Endothelial cell of umbilical vein (primary cell): ENCODE measurements at regions not wholly inside any gene's neighbourhood (a gene's known extent, or its start where the extent isn't known, plus 50 kb on each side); places are given as distances from the start of the nearest gene placed in this dataset.

Experiments used
- BruUV-seq: library from RNA; stranded (reverse); fragments of 400-500 nt; replicated peaks from 2 replicates; lab custom pipeline; 2021; lab: Mats Ljungman, UMichigan
- CTCF ChIA-PET: fragments of 300-600, 350-600 bp; sonication (Branson Sonifier 250); formaldehyde crosslinking; loops from one replicate; lab custom pipeline; 2021; ENCODE audit warnings: antibody characterized with exemption, inconsistent platforms; lab: Charles Lee
- POLR2A ChIA-PET: fragments of 300-600, 350-600 bp; sonication (Branson Sonifier 250); formaldehyde crosslinking; loops from one replicate; lab custom pipeline; 2021; ENCODE audit warnings: antibody characterized with exemption, inconsistent platforms; lab: Charles Lee
- DNase-seq: peaks from one replicate; pipeline ENCODE4 v3.0.0-alpha.2; 2011; ENCODE audit warnings: low read depth, low spot score
- FAIRE-seq: peaks from 2 replicates; lab custom pipeline; 2011; peaks lifted over from hg19 to GRCh38; lab: Jason Lieb, UNC
- H2AFZ ChIP-seq: 2 replicates; pipeline ENCODE4 v1.6.0; 2012; ENCODE audit warnings: low read depth, low read length, control low read depth, inconsistent platforms
- H3K27ac ChIP-seq: 2 replicates; pipeline ENCODE4 v1.5.1; 2011; ENCODE audit warnings: low read depth, mild to moderate bottlenecking, control low read depth, low read length, moderate library complexity; ENCODE audit not compliant: insufficient read depth
- H3K27me3 ChIP-seq, 2 experiments: 2 replicates each; pipeline versions ENCODE4 v1.6.0 to v1.6.1; 2011; ENCODE audit warnings: low read length in 2 of 2, mixed read lengths in 1 of 2; ENCODE audit not compliant: control insufficient read depth in 2 of 2, insufficient read depth in 2 of 2
- H3K36me3 ChIP-seq, 2 experiments: 2 replicates in 1 of 2; 3 replicates in 1 of 2; pipeline ENCODE4 v1.5.1; 2011; ENCODE audit warnings: low read length in 2 of 2, mild to moderate bottlenecking in 1 of 2, moderate library complexity in 1 of 2; ENCODE audit not compliant: control insufficient read depth in 2 of 2, insufficient read depth in 2 of 2; ENCODE audit errors: extremely low read depth in 1 of 2
- H3K4me1 ChIP-seq: 3 replicates; pipeline ENCODE4 v1.5.1; 2011; ENCODE audit warnings: mild to moderate bottlenecking, low read length; ENCODE audit not compliant: control insufficient read depth, insufficient read depth; ENCODE audit errors: extremely low read depth
- H3K4me2 ChIP-seq: 2 replicates; pipeline ENCODE4 v1.6.1; 2011; ENCODE audit warnings: low read length, control low read depth, mixed read lengths; ENCODE audit not compliant: insufficient read depth
- H3K4me3 ChIP-seq, 3 experiments: fragments of 200-600 bp in 1 of 3; sonication (generic), shearing (Covaris generic) in 1 of 3; replicated peaks in 1 of 3; 2 replicates each; pipeline ENCODE4 v1.5.1; 2011 to 2016; ENCODE audit warnings: control low read depth in 3 of 3, low read length in 3 of 3, mild to moderate bottlenecking in 2 of 3, inconsistent platforms in 1 of 3, low read depth in 1 of 3, moderate library complexity in 1 of 3; ENCODE audit not compliant: insufficient read depth in 1 of 3
- H3K79me2 ChIP-seq: 2 replicates; pipeline ENCODE4 v1.6.0; 2012; ENCODE audit warnings: low read length, inconsistent platforms; ENCODE audit not compliant: control insufficient read depth, insufficient read depth
- H3K9ac ChIP-seq: replicated peaks from 2 replicates; pipeline ENCODE3; 2011; ENCODE audit warnings: low read length, control low read depth; ENCODE audit not compliant: insufficient read depth; ENCODE audit errors: extremely low read depth
- H3K9me1 ChIP-seq: replicated peaks from 3 replicates; pipeline ENCODE4 v1.6.0; 2011; ENCODE audit warnings: mild to moderate bottlenecking, low read length; ENCODE audit not compliant: control insufficient read depth, insufficient read depth; ENCODE audit errors: extremely low read depth
- H3K9me3 ChIP-seq: replicated peaks from 2 replicates; pipeline ENCODE4 v1.5.1; 2012; ENCODE audit warnings: low read length, inconsistent platforms; ENCODE audit not compliant: control insufficient read depth, insufficient read depth
- H4K20me1 ChIP-seq: replicated peaks from 2 replicates; pipeline ENCODE3; 2011; ENCODE audit warnings: mild to moderate bottlenecking, low read length; ENCODE audit not compliant: control insufficient read depth, insufficient read depth; ENCODE audit errors: extremely low read depth
- CTCF ChIP-seq, 2 donors: IDR thresholded peaks; 1 replicate in 1 of 2; 2 replicates in 1 of 2; pipeline ENCODE4 v1.5.1; 2011; ENCODE audit warnings: low read length in 2 of 2, mild to moderate bottlenecking in 2 of 2, moderate library complexity in 2 of 2, control low read depth in 1 of 2, inconsistent platforms in 1 of 2, low read depth in 1 of 2; ENCODE audit not compliant: insufficient read depth in 1 of 2; ENCODE audit errors: extremely low read depth in 1 of 2
- EZH2 ChIP-seq: IDR thresholded peaks from 2 replicates; pipeline ENCODE4 v1.6.1; 2012; ENCODE audit warnings: borderline replicate concordance, low read depth, mild to moderate bottlenecking, moderate library complexity, low read length, inconsistent platforms; ENCODE audit not compliant: severe bottlenecking
- FOS ChIP-seq: IDR thresholded peaks from 2 replicates; pipeline ENCODE4 v1.6.1; 2011; ENCODE audit warnings: mild to moderate bottlenecking, low read length, moderate library complexity, borderline replicate concordance; ENCODE audit not compliant: insufficient read depth
- GATA2 ChIP-seq: IDR thresholded peaks from 2 replicates; pipeline ENCODE4 v1.7.0; 2011; ENCODE audit warnings: low read depth, mild to moderate bottlenecking, moderate library complexity, mixed read lengths, low read length; ENCODE audit not compliant: insufficient read length, insufficient read depth
- JUN ChIP-seq: IDR thresholded peaks from 2 replicates; pipeline ENCODE4 v1.6.1; 2011; ENCODE audit warnings: borderline replicate concordance, low read depth; ENCODE audit not compliant: insufficient read length, insufficient read depth
- MAX ChIP-seq: IDR thresholded peaks from 2 replicates; pipeline ENCODE4 v1.6.1; 2011; ENCODE audit not compliant: insufficient read depth, insufficient read length
- MYC ChIP-seq: IDR thresholded peaks from one replicate; pipeline ENCODE4 v1.6.1; 2011; ENCODE audit warnings: mild to moderate bottlenecking, low read depth, low read length
- POLR2A ChIP-seq: IDR thresholded peaks from 2 replicates; pipeline ENCODE4 v1.6.1; 2012; ENCODE audit warnings: low read depth, mild to moderate bottlenecking, control low read depth, low read length
- POLR2AphosphoS5 ChIP-seq: IDR thresholded peaks from 2 replicates; pipeline ENCODE4 v1.6.1; 2012; ENCODE audit warnings: low read depth, mild to moderate bottlenecking, control low read depth, low read length, moderate library complexity; ENCODE audit not compliant: insufficient read depth
- dilution Hi-C: fragments of 300-500 bp; cut with MboI; formaldehyde crosslinking; loops from one replicate; pipeline ENCODE4 v1.15.0; 2019; ENCODE audit warnings: low sequenced_read_pairs; ENCODE audit not compliant: extremely low pct_ligation_motif_present
- intact Hi-C: fragments of 100-400 bp; cut with micrococcal nuclease; formaldehyde crosslinking; loops from one replicate; pipeline ENCODE4 v1.10.0; 2022

GRCh38 chr10:63770523-63770922, 249.3 kb downstream of the REEP3 start:
- BruUV-seq = no TSS peak
- CTCF ChIA-PET = interaction anchor here (0.9 to 7.0 kb wide), 2 partner anchors 604 to 1278 kb away, joined by 3 to 114 read pairs; no protein-coding TSS in a partner anchor
- H3K9me1 ChIP-seq = no peaks in the 10 kb centered on the region
- DNase-seq (no peak), FAIRE-seq (no peak)
- no peak overlapping the region for H3K27ac ChIP-seq
- H3K36me3 ChIP-seq = no peaks in the 10 kb centered on the region
- no peak for TF ChIP-seq CTCF (IDR thresholded peaks at IDR 0.05; ENCODE audit: extremely low read depth in 1 of 2, insufficient read depth in 1 of 2, low read depth in 1 of 2, low read length in 2 of 2)
- TF ChIP-seq JUN = no peak
- no peak for TF ChIP-seq POLR2AphosphoS5
- no peak for TF ChIP-seq MAX
- TF ChIP-seq GATA2 = no peak
- no peak for TF ChIP-seq FOS
- TF ChIP-seq EZH2 = no peak
- no peak for TF ChIP-seq MYC
- TF ChIP-seq POLR2A = no peak
- intact Hi-C loops = no loop called here
- H3K4me2 ChIP-seq = no peak overlapping the region
- H3K9ac ChIP-seq = no peak overlapping the region
- H3K9me3 ChIP-seq = no peaks in the 10 kb centered on the region
- no peaks in the 10 kb centered on the region for H3K27me3 ChIP-seq
- no peak overlapping the region for H3K4me3 ChIP-seq
- POLR2A ChIA-PET = no interaction called here
- H3K4me1 ChIP-seq = peaks cover 15% of the 10 kb centered on the region
- H4K20me1 ChIP-seq = no peaks in the 10 kb centered on the region
- H2AFZ ChIP-seq = no peak overlapping the region
- dilution Hi-C loops = no loop called here
- H3K79me2 ChIP-seq = no peaks in the 10 kb centered on the region
